Endothelial cell of umbilical vein (primary cell): ENCODE measurements at regions not wholly inside any gene's neighbourhood (a gene's known extent, or its start where the extent isn't known, plus 50 kb on each side); places are given as distances from the start of the nearest gene placed in this dataset.

ENCODE experiments used
- BruUV-seq: library from RNA; stranded (reverse); fragments of 400-500 nt; replicated peaks from 2 replicates; lab custom pipeline; 2021; lab: Mats Ljungman, UMichigan
- CTCF ChIA-PET: fragments of 300-600, 350-600 bp; sonication (Branson Sonifier 250); formaldehyde crosslinking; loops from one replicate; lab custom pipeline; 2021; ENCODE audit warnings: antibody characterized with exemption, inconsistent platforms; lab: Charles Lee
- POLR2A ChIA-PET: fragments of 300-600, 350-600 bp; sonication (Branson Sonifier 250); formaldehyde crosslinking; loops from one replicate; lab custom pipeline; 2021; ENCODE audit warnings: antibody characterized with exemption, inconsistent platforms; lab: Charles Lee
- DNase-seq: peaks from one replicate; pipeline ENCODE4 v3.0.0-alpha.2; 2011; ENCODE audit warnings: low read depth, low spot score
- FAIRE-seq: peaks from 2 replicates; lab custom pipeline; 2011; peaks lifted over from hg19 to GRCh38; lab: Jason Lieb, UNC
- H2AFZ ChIP-seq: 2 replicates; pipeline ENCODE4 v1.6.0; 2012; ENCODE audit warnings: low read depth, low read length, control low read depth, inconsistent platforms
- H3K27ac ChIP-seq: 2 replicates; pipeline ENCODE4 v1.5.1; 2011; ENCODE audit warnings: low read depth, mild to moderate bottlenecking, control low read depth, low read length, moderate library complexity; ENCODE audit not compliant: insufficient read depth
- H3K27me3 ChIP-seq, 2 experiments: 2 replicates each; pipeline versions ENCODE4 v1.6.0 to v1.6.1; 2011; ENCODE audit warnings: low read length in 2 of 2, mixed read lengths in 1 of 2; ENCODE audit not compliant: control insufficient read depth in 2 of 2, insufficient read depth in 2 of 2
- H3K36me3 ChIP-seq, 2 experiments: 2 replicates in 1 of 2; 3 replicates in 1 of 2; pipeline ENCODE4 v1.5.1; 2011; ENCODE audit warnings: low read length in 2 of 2, mild to moderate bottlenecking in 1 of 2, moderate library complexity in 1 of 2; ENCODE audit not compliant: control insufficient read depth in 2 of 2, insufficient read depth in 2 of 2; ENCODE audit errors: extremely low read depth in 1 of 2
- H3K4me1 ChIP-seq: 3 replicates; pipeline ENCODE4 v1.5.1; 2011; ENCODE audit warnings: mild to moderate bottlenecking, low read length; ENCODE audit not compliant: control insufficient read depth, insufficient read depth; ENCODE audit errors: extremely low read depth
- H3K4me2 ChIP-seq: 2 replicates; pipeline ENCODE4 v1.6.1; 2011; ENCODE audit warnings: low read length, control low read depth, mixed read lengths; ENCODE audit not compliant: insufficient read depth
- H3K4me3 ChIP-seq, 3 experiments: fragments of 200-600 bp in 1 of 3; sonication (generic), shearing (Covaris generic) in 1 of 3; replicated peaks in 1 of 3; 2 replicates each; pipeline ENCODE4 v1.5.1; 2011 to 2016; ENCODE audit warnings: control low read depth in 3 of 3, low read length in 3 of 3, mild to moderate bottlenecking in 2 of 3, inconsistent platforms in 1 of 3, low read depth in 1 of 3, moderate library complexity in 1 of 3; ENCODE audit not compliant: insufficient read depth in 1 of 3
- H3K79me2 ChIP-seq: 2 replicates; pipeline ENCODE4 v1.6.0; 2012; ENCODE audit warnings: low read length, inconsistent platforms; ENCODE audit not compliant: control insufficient read depth, insufficient read depth
- H3K9ac ChIP-seq: replicated peaks from 2 replicates; pipeline ENCODE3; 2011; ENCODE audit warnings: low read length, control low read depth; ENCODE audit not compliant: insufficient read depth; ENCODE audit errors: extremely low read depth
- H3K9me1 ChIP-seq: replicated peaks from 3 replicates; pipeline ENCODE4 v1.6.0; 2011; ENCODE audit warnings: mild to moderate bottlenecking, low read length; ENCODE audit not compliant: control insufficient read depth, insufficient read depth; ENCODE audit errors: extremely low read depth
- H3K9me3 ChIP-seq: replicated peaks from 2 replicates; pipeline ENCODE4 v1.5.1; 2012; ENCODE audit warnings: low read length, inconsistent platforms; ENCODE audit not compliant: control insufficient read depth, insufficient read depth
- H4K20me1 ChIP-seq: replicated peaks from 2 replicates; pipeline ENCODE3; 2011; ENCODE audit warnings: mild to moderate bottlenecking, low read length; ENCODE audit not compliant: control insufficient read depth, insufficient read depth; ENCODE audit errors: extremely low read depth
- CTCF ChIP-seq, 2 donors: IDR thresholded peaks; 1 replicate in 1 of 2; 2 replicates in 1 of 2; pipeline ENCODE4 v1.5.1; 2011; ENCODE audit warnings: low read length in 2 of 2, mild to moderate bottlenecking in 2 of 2, moderate library complexity in 2 of 2, control low read depth in 1 of 2, inconsistent platforms in 1 of 2, low read depth in 1 of 2; ENCODE audit not compliant: insufficient read depth in 1 of 2; ENCODE audit errors: extremely low read depth in 1 of 2
- EZH2 ChIP-seq: IDR thresholded peaks from 2 replicates; pipeline ENCODE4 v1.6.1; 2012; ENCODE audit warnings: borderline replicate concordance, low read depth, mild to moderate bottlenecking, moderate library complexity, low read length, inconsistent platforms; ENCODE audit not compliant: severe bottlenecking
- FOS ChIP-seq: IDR thresholded peaks from 2 replicates; pipeline ENCODE4 v1.6.1; 2011; ENCODE audit warnings: mild to moderate bottlenecking, low read length, moderate library complexity, borderline replicate concordance; ENCODE audit not compliant: insufficient read depth
- GATA2 ChIP-seq: IDR thresholded peaks from 2 replicates; pipeline ENCODE4 v1.7.0; 2011; ENCODE audit warnings: low read depth, mild to moderate bottlenecking, moderate library complexity, mixed read lengths, low read length; ENCODE audit not compliant: insufficient read length, insufficient read depth
- JUN ChIP-seq: IDR thresholded peaks from 2 replicates; pipeline ENCODE4 v1.6.1; 2011; ENCODE audit warnings: borderline replicate concordance, low read depth; ENCODE audit not compliant: insufficient read length, insufficient read depth
- MAX ChIP-seq: IDR thresholded peaks from 2 replicates; pipeline ENCODE4 v1.6.1; 2011; ENCODE audit not compliant: insufficient read depth, insufficient read length
- MYC ChIP-seq: IDR thresholded peaks from one replicate; pipeline ENCODE4 v1.6.1; 2011; ENCODE audit warnings: mild to moderate bottlenecking, low read depth, low read length
- POLR2A ChIP-seq: IDR thresholded peaks from 2 replicates; pipeline ENCODE4 v1.6.1; 2012; ENCODE audit warnings: low read depth, mild to moderate bottlenecking, control low read depth, low read length
- POLR2AphosphoS5 ChIP-seq: IDR thresholded peaks from 2 replicates; pipeline ENCODE4 v1.6.1; 2012; ENCODE audit warnings: low read depth, mild to moderate bottlenecking, control low read depth, low read length, moderate library complexity; ENCODE audit not compliant: insufficient read depth
- dilution Hi-C: fragments of 300-500 bp; cut with MboI; formaldehyde crosslinking; loops from one replicate; pipeline ENCODE4 v1.15.0; 2019; ENCODE audit warnings: low sequenced_read_pairs; ENCODE audit not compliant: extremely low pct_ligation_motif_present
- intact Hi-C: fragments of 100-400 bp; cut with micrococcal nuclease; formaldehyde crosslinking; loops from one replicate; pipeline ENCODE4 v1.10.0; 2022

- no peak overlapping the region for H3K27ac ChIP-seq
- no peaks in the 10 kb centered on the region for H4K20me1 ChIP-seq
- H2AFZ ChIP-seq: no peak overlapping the region
- H3K9me1 ChIP-seq: no peaks in the 10 kb centered on the region
- H3K27me3 ChIP-seq: no peaks in the 10 kb centered on the region
- FAIRE-seq (no peak), DNase-seq (no peak)
- no TSS peak for BruUV-seq
- intact Hi-C loops (no loop called here), dilution Hi-C loops (no loop called here)
- no peak overlapping the region for H3K4me2 ChIP-seq
- TF ChIP-seq CTCF (IDR thresholded peaks at IDR 0.05; ENCODE audit: extremely low read depth in 1 of 2, insufficient read depth in 1 of 2, low read depth in 1 of 2, low read length in 2 of 2) (no peak), FOS (no peak), JUN (no peak), MAX (no peak), POLR2A (no peak), EZH2 (no peak), GATA2 (no peak), MYC (no peak), POLR2AphosphoS5 (no peak)
- H3K4me3 ChIP-seq: no peak overlapping the region
- H3K9ac ChIP-seq: no peak overlapping the region
- CTCF ChIA-PET: no interaction called here
- no peaks in the 10 kb centered on the region for H3K36me3 ChIP-seq
- no peaks in the 10 kb centered on the region for H3K4me1 ChIP-seq
- POLR2A ChIA-PET: no interaction called here
- H3K79me2 ChIP-seq: no peaks in the 10 kb centered on the region
- H3K9me3 ChIP-seq: no peaks in the 10 kb centered on the region
Observed at GRCh38 chr13:33624740-33625139, 193.2 kb upstream of the RFC3 start.
